ENCODE measurements at regions not wholly inside any gene's neighbourhood (a gene's known extent, or its start where the extent isn't known, plus 50 kb on each side); places are given as distances from the start of the nearest gene placed in this dataset.

DNA sequence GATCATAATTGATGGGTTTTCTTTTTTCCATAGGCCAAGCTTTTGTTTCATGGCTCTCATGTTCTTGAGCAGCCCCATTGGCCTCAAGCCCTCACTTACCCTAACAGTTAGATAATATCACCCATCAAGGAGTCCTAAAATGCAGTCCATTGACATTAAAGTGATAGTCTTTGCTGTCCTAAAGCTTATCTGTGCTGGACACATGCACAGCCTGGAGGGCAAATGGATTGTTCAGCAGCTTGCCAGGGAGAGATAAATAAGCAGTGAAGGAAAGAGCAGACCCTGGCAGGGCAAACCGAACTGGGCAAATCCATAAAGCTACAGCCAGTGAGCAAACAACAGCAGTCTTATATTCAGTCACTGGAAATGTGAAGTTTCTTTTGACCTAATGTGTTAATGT is 199.6 kb upstream of the MID1 start:
- no peak for DNase-seq

DNA sequence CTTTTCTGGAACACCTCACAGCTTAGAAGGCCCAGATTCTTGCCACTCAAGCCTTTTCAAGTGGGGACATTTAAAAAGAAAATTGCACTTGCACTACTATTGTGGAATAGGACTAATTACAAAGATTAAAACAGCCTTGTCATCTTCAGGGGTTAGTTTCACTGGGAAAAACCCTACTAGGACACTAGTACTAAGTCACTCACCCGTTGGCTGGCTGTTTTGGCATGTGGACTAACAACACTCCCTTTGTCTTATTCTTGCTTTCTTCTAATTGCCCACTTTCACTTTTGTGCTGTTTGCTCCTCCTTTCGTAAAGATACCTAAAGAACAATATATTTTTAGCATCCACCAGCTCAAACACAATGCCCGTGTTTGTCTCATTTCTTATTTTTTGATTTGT is 200.9 kb upstream of the MID1 start:
- no peak for DNase-seq

GRCh38 chrX:10828036-10828435 is 207.7 kb upstream of the MID1 start:
- no peak for DNase-seq

DNA sequence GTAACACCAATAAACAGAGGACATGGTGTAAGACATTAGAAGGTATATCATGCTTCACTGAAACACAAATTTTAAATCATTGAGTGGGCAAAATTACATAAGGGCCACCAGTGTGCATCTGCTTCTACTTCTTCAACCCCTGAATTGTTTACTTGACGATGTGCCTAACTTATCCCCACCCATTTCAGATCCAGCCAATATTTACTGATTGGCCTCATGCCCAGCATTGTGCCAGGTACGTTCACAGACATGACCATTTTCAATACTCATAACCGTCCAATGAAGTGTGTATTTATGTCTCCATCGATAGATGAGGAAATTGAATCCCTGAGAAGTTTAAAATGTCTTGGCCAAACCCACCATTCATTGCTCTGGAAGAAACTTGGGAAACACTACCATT is 208.3 kb upstream of the MID1 start:
- no peak for DNase-seq

- no peak for DNase-seq
Observed at GRCh38 chrX:10831716-10832502, 211.5 kb upstream of the MID1 start.

DNA sequence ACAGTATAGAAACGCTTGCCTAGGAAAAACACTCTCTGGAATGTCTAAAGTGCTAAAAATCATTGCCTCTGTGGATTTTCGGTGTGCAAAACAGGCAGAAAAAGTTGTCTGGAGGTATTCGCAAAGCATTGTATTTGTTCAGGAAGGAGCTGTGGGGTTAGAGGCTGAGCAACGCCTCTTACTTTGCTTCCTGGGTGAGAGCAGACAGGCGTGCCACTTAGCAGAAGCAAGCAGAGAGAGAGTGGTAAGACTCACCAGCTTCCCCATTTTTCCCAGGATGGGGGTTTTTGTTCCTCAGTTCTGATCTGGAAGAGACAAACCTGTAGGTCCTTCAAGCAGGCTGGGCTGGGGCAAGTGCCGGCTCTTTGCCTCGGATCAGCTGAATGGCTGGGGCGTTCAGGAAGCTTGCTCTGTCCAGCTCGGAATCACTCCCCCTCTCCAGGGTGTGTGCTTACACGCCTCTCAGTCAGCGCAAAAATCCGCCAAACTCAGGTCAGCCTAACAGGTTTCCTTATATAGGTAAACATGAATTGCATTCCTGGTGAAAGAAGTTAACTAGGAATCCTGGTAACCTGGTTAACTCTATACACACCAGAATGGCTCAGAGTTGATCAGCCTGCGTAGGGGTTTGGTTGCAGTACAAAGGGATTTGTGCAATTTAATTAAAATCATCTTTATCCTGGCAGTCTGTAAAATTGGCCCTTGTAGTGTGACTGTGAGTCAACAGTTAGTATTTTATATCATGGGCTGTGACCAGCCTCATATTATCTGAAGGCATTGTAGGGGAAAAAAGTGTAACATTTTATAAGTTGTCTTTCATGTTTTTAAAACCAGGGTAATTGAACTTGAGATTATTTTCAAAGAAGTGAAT is 213.1 kb upstream of the MID1 start:
- no peak for DNase-seq

GRCh38 chrX:10841579-10841978 is 221.2 kb upstream of the MID1 start:
- DNase-seq, result no peak

DNA sequence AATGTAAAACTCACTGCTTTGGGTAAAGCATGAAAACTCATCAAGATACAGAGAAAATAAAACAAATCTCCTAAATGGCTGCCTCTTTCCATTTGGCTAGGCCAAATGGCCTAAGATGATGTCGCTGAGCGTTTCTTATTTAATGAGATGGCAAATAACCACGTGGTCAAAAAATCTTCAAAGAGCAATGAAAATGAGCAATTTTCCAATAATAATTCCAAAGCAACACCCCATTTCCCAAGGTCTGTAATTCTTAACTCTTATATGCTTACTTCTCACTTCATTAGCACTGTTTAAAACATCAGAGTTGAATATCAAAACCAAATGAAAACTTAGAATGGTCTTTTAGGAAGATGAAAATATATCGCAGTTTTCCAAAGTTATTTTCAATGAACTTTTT is 222.3 kb upstream of the MID1 start:
- DNase-seq, result no peak

- DNase-seq, result no peak
Observed at GRCh38 chrX:10847333-10847732, 226.9 kb upstream of the MID1 start.

DNA sequence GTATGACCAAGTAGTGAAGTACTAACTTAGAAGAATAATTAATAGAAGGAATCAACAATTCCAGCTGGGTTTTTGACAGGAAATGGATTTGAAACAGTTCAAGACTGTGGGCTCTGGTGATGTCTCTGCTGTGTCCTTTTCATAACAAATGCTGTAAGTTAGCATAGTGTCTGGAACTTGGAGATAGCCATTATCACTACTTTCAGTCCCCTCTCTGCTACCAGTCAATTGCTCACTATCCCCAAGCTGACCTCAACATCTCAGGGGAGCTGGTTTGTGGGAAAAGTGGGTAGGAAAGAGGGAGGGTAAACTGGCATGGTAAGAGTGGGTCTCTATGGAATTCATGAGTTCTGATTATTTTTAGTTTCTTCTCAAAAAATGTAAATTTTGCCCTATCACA is 231.4 kb upstream of the MID1 start:
- DNase-seq, result no peak

GRCh38 chrX:10854594-10854993 is 234.2 kb upstream of the MID1 start:
- no peak for DNase-seq

DNA sequence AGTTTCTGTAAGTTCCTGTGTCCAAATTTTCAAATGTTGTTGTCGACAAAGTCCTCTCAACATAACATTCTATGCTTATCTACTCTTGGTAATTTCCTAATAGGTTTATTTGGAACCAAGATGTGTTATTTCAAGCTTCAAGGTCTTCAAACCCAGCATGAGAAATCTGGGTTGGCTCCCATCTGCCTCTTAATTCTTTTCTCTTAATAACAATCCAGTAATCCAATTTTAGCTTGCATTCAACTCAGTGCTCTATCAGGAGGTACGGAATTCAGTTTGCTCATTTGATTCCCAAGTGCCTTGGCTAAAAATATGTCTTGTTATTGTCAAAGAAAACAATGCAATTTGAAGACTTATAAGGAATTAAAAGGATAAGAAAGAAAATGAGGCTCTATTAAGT is 235.5 kb upstream of the MID1 start:
- no peak for DNase-seq

- no peak for DNase-seq
Observed at GRCh38 chrX:10856797-10857196, 236.4 kb upstream of the MID1 start.

GRCh38 chrX:10859353-10859752 is 239.0 kb upstream of the MID1 start:
- no peak for DNase-seq

GRCh38 chrX:10875995-10876394 is 235.1 kb upstream of the HCCS start:
- DNase-seq, result no peak

DNA sequence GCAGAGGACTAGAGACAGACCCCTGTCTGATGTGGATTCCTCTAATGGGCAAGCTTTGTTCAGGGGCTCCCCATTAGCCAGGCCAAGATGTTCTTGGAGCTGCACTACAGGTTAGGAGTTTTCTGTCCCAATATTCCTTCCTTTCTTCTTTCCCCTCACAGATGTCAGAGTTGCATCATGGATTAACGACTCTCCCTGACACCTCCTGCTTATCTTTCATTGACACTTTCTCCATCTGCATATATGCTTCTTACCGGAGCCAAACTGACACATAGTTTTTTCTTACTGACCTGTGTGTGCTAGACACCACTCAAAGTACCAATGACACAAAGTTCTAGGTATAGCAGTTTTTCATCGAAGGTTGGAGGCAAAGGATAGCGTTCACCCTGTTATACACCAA is 228.6 kb upstream of the HCCS start:
- DNase-seq, result no peak

- DNase-seq, result no peak
Observed at GRCh38 chrX:10884246-10884645, 226.9 kb upstream of the HCCS start.

GRCh38 chrX:10892621-10893225 is 218.4 kb upstream of the HCCS start:
- no peak for DNase-seq

DNA sequence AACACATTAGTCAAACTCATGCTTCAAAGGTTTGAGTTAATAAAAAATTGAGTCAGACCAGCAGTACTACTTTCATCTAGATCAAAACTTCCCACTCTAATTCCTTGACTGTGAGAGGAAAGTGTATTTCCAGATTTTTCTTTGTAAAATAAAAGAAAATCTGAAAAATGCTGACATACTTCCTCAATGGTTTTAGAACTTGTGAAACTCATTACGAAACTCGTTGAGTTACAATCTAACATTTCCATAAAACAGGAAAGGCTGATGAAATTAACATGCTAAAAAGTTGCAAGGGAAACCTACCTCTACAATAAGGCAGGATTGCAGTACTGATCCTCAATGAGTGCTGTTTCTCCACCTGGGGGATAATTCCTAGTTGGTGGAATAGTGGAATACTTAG is 217.8 kb upstream of the HCCS start:
- DNase-seq, result no peak

GRCh38 chrX:10893976-10894375 is 217.2 kb upstream of the HCCS start:
- DNase-seq, result no peak

GRCh38 chrX:10897768-10898167 is 213.4 kb upstream of the HCCS start:
- no peak for DNase-seq

GRCh38 chrX:10900585-10901289 is 210.4 kb upstream of the HCCS start:
- DNase-seq, result no peak

DNA sequence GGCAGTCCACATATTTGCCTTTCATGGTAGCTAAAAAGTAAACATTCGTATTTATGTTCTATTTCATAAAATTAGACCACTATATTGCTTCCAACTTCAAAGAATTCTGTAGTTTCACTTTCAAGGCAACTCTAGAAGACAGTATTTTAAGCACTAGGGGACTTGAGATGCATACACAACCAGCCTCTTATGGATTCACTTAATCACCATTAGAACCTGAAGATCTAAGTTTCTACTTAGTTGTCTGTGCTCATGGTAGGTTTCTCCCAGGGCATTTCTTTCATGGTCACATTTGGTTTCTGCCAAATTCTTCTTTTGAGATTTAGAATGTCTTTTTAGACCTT is 209.9 kb upstream of the HCCS start:
- no peak for DNase-seq

Data from stimulated activated CD4-positive, alpha-beta T cell treated with anti-CD3 and anti-CD28 coated beads, Interleukin-2, amount 100 ng/mL, for 48 hours (primary cell).